ENCODE measurements at regions not wholly inside any gene's neighbourhood (a gene's known extent, or its start where the extent isn't known, plus 50 kb on each side); places are given as distances from the start of the nearest gene placed in this dataset.
"Not testable (repeated sequence)": the region's sequence is repeated elsewhere in the genome, so short reads cannot be mapped to it uniquely, and the experiment has no call there.

GRCh38 chr3:156051651-156052050 is 68.7 kb upstream of the KCNAB1 start:
- no peak for TF ChIP-seq ZFX (IDR thresholded peaks at IDR 0.05)
- TF ChIP-seq, protein P1, sequence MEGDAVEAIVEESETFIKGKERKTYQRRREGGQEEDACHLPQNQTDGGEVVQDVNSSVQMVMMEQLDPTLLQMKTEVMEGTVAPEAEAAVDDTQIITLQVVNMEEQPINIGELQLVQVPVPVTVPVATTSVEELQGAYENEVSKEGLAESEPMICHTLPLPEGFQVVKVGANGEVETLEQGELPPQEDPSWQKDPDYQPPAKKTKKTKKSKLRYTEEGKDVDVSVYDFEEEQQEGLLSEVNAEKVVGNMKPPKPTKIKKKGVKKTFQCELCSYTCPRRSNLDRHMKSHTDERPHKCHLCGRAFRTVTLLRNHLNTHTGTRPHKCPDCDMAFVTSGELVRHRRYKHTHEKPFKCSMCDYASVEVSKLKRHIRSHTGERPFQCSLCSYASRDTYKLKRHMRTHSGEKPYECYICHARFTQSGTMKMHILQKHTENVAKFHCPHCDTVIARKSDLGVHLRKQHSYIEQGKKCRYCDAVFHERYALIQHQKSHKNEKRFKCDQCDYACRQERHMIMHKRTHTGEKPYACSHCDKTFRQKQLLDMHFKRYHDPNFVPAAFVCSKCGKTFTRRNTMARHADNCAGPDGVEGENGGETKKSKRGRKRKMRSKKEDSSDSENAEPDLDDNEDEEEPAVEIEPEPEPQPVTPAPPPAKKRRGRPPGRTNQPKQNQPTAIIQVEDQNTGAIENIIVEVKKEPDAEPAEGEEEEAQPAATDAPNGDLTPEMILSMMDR (conservative IDR thresholded peaks at IDR 0.05), result no peak
- H3K27ac ChIP-seq, result no peak overlapping the region

- TF ChIP-seq, protein P1 (conservative IDR thresholded peaks at IDR 0.05), result no peak
- TF ChIP-seq ZFX (IDR thresholded peaks at IDR 0.05), result no peak
- H3K27ac ChIP-seq, result no peak overlapping the region
These were observed 68.3 kb upstream of the KCNAB1 start for GRCh38 chr3:156052115-156052514.

GRCh38 chr3:156059950-156060501 is 60.4 kb upstream of the KCNAB1 start:
- H3K27ac ChIP-seq, result no peak overlapping the region
- TF ChIP-seq, protein P1 (conservative IDR thresholded peaks at IDR 0.05), result no peak
- TF ChIP-seq ZFX (IDR thresholded peaks at IDR 0.05), result no peak

DNA sequence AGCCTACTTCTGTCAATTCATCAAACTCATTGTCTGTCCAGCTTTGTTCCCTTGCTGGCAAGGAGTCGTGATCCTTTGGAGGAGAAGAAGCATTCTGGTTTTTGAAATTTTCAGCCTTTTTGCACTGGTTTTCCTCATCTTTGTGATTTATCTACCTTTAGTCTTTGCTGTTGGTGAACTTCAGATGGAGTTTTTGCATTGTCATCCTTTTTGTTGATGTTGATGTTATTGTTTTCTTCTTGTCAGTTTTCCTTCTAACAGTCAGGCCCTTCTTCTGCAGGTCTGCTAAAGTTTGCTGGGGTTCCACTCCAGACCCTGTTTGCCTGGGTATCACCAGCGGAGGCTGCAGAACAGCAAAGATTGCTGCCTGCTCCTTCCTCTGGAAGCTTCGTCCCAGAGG is 52.2 kb upstream of the KCNAB1 start:
- H3K27ac ChIP-seq, result not testable (repeated sequence)

- no peak for TF ChIP-seq ZFX (IDR thresholded peaks at IDR 0.05)
- TF ChIP-seq, protein P1 (conservative IDR thresholded peaks at IDR 0.05), result no peak
These were observed 50.4 kb upstream of the KCNAB1 start for GRCh38 chr3:156070028-156070427.

More at GRCh38 chr3:156070028-156070427, 50.4 kb upstream of the KCNAB1 start:
- no peak overlapping the region for H3K27ac ChIP-seq

Data from C4-2B (cell line).